GM21360 (cell line): ENCODE measurements at regions not wholly inside any gene's neighbourhood (a gene's known extent, or its start where the extent isn't known, plus 50 kb on each side); places are given as distances from the start of the nearest gene placed in this dataset.

Experiments
- ATAC-seq: cut with Tn5 transposase; IDR thresholded peaks from one replicate; pipeline ENCODE4 v1.9.1; 2021; ENCODE audit warnings: mild to moderate bottlenecking, moderate library complexity; ENCODE audit not compliant: unreplicated experiment

GRCh38 chr11:27968461-27968860 lies 139.5 kb downstream of the KIF18A start:
- no peak for ATAC-seq

DNA sequence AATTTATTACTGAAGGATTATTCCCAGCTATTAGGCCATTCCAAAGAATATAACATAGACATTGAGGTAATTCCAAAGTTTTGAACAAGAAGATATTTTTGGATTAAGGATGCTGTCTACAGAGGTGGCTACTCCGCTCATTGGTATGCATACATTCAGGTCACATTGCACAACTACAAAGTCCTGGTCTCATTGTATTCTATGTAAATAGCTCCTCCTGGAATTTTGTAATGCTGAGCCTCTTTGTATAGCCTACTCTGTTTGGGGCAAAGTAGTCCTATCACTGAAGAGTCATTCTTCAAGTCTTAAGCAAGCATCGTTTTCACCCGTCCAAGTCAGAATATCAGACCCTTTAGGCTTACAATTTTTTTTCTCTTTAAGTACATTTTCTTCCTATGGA lies 142.4 kb downstream of the KIF18A start:
- ATAC-seq: no peak

GRCh38 chr11:27963370-27963769 lies 144.6 kb downstream of the KIF18A start:
- ATAC-seq: no peak

DNA sequence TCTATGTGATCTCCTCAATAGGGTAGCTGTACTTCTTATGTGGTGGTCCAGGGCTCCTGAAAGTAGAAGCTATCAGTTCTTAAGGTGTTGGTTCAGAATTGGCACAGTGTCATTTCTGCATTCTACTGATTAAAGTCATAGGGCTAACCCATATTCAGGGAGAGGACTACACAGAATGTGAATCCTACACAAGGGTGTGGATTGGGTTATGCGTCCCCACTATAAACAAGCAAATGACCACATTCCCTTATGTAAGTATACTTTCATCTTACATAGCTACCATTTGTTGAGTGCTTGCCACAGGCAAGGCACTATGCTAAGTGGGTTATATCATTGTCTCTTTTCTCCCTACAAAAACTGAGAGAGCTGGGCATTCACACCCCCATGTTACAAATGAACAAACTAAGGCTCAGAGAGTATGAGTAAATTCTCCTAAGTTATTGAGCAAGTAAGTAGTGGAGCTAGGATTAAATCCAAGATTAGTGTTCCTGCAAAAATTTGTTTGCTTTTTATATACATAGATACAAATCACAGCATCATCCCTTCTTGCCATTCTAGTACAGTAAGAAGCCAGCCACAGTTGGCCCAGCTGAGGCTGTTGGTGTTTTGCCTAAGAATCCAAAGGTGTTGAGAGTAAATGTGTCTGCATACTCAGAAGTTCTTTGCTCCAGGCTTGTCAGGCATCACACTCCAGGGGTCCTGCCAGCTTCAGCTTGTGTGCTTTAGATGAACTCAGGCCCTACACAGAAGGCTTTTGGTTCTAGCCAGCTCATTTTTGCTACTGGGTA lies 157.8 kb downstream of the KIF18A start:
- no peak for ATAC-seq

- no peak for ATAC-seq
Observed at GRCh38 chr11:27945348-27945747, 162.6 kb downstream of the KIF18A start.

GRCh38 chr11:27938011-27938410 lies 169.9 kb downstream of the KIF18A start:
- no peak for ATAC-seq

GRCh38 chr11:27934830-27935145 lies 173.2 kb downstream of the KIF18A start:
- ATAC-seq: no peak

DNA sequence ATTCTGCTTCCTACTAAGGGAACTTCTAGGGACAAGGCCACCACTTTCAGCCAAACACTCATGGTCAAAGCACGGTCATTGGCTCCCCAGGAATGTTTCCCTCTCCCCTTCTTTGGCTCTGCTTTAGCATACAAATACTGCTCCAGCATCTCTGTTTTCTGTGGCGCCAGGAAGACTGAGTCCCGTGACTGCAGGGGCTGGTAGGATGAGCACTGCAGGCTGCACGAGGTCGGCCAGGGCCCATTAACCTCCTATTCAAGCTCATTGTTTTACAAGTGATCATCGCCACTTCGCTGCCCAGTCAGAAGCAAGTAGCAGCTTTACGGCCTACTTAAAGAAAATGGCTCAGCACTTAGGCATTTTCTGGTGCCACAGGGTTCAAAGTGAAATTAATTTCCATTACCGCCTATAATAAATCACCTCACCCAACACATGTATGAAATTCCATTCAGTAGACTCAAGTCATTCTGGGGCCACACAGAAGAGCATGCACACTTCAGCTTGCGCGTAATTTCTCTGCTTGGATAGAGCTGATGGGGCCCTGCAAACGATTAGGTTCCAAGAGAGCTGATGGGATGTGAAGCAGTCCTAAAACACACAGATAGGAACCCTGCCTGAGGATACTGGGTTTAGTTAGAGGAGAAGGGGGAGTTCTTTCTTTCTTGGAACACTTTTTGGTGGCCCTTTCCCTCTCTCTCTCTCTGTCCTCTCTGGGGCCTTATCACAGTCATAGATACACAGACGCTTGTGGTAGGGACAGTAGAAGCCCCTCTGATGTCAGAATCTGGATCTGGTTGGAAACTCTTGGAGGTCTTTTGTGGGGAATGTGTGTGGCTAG lies 173.7 kb downstream of the KIF18A start:
- no peak for ATAC-seq

DNA sequence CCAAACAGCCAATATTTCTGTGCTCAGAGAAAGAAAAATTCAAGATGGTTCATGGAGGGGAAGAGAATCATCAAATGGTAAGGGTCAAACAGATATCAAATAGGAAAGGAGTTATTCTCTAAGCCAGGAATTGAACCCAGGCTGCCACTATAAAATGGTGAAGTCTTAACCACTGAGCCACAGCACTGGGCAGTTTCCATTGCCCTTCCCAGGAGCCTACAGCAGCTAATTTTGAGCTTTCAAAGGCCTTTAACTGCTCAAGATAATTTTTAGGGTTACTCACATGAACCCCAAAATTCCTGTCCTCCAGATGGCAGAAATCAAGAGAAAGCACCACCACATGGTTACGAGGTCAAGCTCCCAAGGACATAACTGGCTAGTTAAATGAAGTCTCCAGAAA lies 176.2 kb downstream of the KIF18A start:
- no peak for ATAC-seq

DNA sequence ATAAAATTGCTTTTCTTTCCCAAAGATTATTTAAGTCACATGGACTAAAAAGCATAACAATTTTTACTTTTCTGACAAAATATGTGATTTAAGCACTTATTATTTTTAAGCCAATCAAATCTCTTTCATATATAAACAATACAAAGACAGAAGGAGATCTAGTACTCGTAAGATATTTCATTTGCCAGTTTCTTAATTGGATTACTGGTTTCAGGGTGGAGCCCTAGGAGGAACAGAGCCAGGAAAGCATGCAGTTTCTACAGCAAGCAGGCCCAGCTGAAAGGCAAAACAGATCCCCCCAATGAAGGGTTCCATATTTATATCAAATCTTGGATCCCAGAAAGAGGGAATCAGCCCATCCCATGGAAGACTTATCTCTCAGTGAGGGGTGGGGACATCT lies 177.0 kb downstream of the KIF18A start:
- no peak for ATAC-seq

DNA sequence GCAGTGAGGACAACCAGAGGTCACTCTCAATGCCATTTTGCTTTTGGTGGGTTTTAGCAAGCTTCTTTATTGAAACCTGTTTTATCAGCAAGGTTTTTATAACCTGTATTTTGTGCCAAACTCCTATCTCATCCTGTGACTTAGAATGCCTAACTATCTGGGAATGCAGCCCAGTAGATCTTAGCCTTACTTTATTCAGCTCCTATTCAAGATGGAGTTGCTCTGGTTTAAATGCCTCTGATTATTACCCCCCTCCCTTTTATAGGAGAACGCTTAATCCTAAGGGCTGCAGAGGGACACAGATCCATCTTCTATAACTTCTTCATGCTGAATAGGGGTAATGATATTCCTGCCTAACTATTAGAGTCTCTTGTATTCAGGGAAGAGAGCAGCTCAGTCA lies 179.1 kb downstream of the KIF18A start:
- ATAC-seq: no peak

- ATAC-seq: no peak
Observed at GRCh38 chr11:27926981-27927481, 180.9 kb downstream of the KIF18A start.

DNA sequence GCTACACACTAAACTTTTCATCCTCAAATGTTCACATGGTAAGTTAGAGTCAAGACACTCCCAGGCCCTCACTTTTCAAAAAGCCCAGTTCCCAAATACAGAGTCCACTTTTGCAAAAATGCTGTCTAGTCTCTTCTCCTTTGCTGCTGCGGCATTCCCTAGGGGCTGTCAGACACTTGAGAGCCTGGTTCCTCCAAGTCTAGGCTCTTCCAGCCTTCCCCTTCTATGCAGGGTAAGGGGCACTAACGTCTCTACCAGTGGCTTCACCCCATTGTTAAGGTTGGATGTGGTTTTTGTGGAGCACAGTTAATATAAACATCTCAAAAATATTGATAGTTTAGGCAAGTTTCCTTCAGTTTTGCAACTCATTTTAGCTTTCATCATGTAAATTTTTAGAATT lies 181.5 kb downstream of the KIF18A start:
- ATAC-seq: no peak

GRCh38 chr11:27921472-27921871 lies 186.5 kb downstream of the KIF18A start:
- no peak for ATAC-seq

DNA sequence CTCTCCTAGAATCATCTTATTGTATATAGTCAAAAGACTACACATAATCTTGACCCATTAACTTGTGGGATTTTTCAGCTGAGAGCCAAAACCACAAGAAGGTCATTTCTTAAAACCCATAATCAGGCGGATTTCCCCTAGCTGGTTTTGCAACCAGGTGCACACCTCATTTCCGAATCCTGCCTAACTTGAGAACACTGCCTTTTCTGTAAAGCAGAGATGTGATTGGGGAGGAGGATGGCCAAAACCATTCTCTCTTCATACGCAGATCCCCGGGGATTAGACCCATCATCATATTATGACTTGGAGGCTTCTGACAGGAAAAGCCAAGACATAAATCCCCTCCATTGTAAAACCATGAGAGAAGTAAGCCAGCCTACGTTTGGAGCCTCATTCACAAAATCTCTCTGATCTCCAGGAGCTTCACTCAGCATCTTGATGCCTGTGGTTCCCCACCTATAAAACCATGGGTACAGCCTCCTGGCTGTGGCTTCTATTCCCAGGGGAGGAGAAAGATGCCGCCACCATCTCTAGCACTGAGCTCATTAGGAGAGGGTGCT lies 191.3 kb downstream of the KIF18A start:
- ATAC-seq: peak; percentile 86

GRCh38 chr11:27914080-27914479 lies 193.9 kb downstream of the KIF18A start:
- ATAC-seq: no peak

- ATAC-seq: no peak
Observed at GRCh38 chr11:27913650-27914049, 194.3 kb downstream of the KIF18A start.

DNA sequence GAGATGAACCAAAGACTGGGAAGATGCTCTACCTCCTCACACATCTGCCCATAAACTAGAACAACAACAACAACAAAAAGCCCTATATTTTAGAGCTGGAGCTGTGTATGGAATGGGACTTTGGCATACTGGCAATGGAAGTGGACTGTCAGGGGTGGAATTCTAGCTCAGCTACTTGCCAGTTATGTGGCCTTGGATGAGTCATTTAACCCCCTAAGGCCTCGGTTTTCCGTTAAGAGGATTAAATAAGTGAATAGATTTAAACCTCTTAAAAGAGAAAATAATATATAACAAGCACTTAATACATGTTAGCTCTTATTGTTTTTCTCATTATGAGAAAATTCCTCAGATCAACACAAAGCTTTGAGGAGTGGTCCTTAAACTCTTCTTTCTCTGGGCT lies 195.0 kb downstream of the KIF18A start:
- no peak for ATAC-seq

GRCh38 chr11:27910186-27910931 lies 197.6 kb downstream of the KIF18A start:
- ATAC-seq: no peak

DNA sequence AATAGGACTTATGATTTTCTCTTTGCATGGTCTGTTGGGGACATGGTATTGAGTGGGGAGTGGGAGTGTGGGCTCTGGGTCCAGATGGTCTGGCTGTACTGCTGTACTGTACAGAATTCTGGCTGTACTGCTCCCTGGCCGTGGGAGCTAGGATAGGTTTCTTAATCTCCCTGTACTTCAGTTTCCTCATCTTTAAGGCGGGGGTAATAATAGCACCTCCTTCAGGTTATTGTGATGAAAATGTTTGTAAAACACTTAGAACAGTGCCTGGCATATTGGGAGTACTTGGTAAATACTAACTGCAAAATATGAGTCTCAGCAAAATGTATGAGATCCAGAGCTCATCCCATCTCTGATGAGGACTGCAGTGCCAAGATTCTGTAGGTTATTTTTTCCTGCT lies 198.6 kb downstream of the KIF18A start:
- ATAC-seq: no peak

DNA sequence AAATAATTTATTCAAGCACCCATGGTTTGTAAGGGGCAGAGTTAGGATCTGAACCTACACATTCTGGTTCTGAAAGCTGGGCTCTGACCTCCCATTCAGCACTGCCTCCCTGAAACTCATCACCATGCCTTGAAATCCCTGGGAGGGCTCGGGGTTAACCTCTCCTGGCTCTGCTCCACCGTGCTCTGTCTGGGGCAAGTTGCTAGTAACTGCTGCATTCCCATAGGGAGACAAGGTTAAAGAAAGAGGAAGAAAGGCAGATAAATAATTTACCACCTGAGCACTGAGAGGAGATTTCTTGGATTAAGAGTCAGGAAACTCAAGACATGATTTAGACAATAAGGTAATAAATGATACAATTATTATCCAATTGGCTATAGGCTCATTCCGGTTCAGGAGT lies 199.3 kb downstream of the KIF18A start:
- no peak for ATAC-seq
